ENCODE measurements at regions not wholly inside any gene's neighbourhood (a gene's known extent, or its start where the extent isn't known, plus 50 kb on each side); places are given as distances from the start of the nearest gene placed in this dataset.

GRCh38 chr5:107118184-107119019 is 552.3 kb downstream of the EFNA5 start:
- Histone ChIP-seq H3K27me3 (no peaks in the 10 kb centered on the region), H3K36me3 (no peaks in the 10 kb centered on the region), H3K9me3 (no peaks in the 10 kb centered on the region), H3K4me1 (ENCODE audit: control insufficient read depth in 1 of 2, insufficient read depth in 1 of 2, low read depth in 1 of 2, low read length in 1 of 2) (no peaks in the 10 kb centered on the region), H3K27ac (no peak overlapping the region), H3K4me3 (ENCODE audit: low read depth in 1 of 2, low read length in 1 of 2) (no peak overlapping the region)
- no peak for TF ChIP-seq CTCF (IDR thresholded peaks at IDR 0.05)

GRCh38 chr5:107112216-107112615 is 558.5 kb downstream of the EFNA5 start:
- H3K4me3 ChIP-seq (ENCODE audit: low read depth in 1 of 2, low read length in 1 of 2) = no peak overlapping the region
- no peaks in the 10 kb centered on the region for H3K36me3 ChIP-seq
- H3K4me1 ChIP-seq (ENCODE audit: control insufficient read depth in 1 of 2, insufficient read depth in 1 of 2, low read depth in 1 of 2, low read length in 1 of 2) = no peaks in the 10 kb centered on the region
- no peaks in the 10 kb centered on the region for H3K27me3 ChIP-seq
- no peak for TF ChIP-seq CTCF (IDR thresholded peaks at IDR 0.05)
- no peak overlapping the region for H3K27ac ChIP-seq
- no peaks in the 10 kb centered on the region for H3K9me3 ChIP-seq

GRCh38 chr5:107104040-107104995 is 566.4 kb downstream of the EFNA5 start:
- no peaks in the 10 kb centered on the region for H3K9me3 ChIP-seq
- H3K27ac ChIP-seq = no peak overlapping the region
- H3K4me1 ChIP-seq (ENCODE audit: control insufficient read depth in 1 of 2, insufficient read depth in 1 of 2, low read depth in 1 of 2, low read length in 1 of 2) = no peaks in the 10 kb centered on the region
- H3K27me3 ChIP-seq = no peaks in the 10 kb centered on the region
- TF ChIP-seq CTCF (IDR thresholded peaks at IDR 0.05) = no peak
- H3K36me3 ChIP-seq = no peaks in the 10 kb centered on the region
- no peak overlapping the region for H3K4me3 ChIP-seq (ENCODE audit: low read depth in 1 of 2, low read length in 1 of 2)

- TF ChIP-seq CTCF (IDR thresholded peaks at IDR 0.05) = no peak
- no peaks in the 10 kb centered on the region for H3K27me3 ChIP-seq
- no peak overlapping the region for H3K27ac ChIP-seq
- no peak overlapping the region for H3K4me3 ChIP-seq (ENCODE audit: low read depth in 1 of 2, low read length in 1 of 2)
- no peaks in the 10 kb centered on the region for H3K36me3 ChIP-seq
- H3K9me3 ChIP-seq = no peaks in the 10 kb centered on the region
- no peaks in the 10 kb centered on the region for H3K4me1 ChIP-seq (ENCODE audit: control insufficient read depth in 1 of 2, insufficient read depth in 1 of 2, low read depth in 1 of 2, low read length in 1 of 2)
These were observed 567.2 kb downstream of the EFNA5 start for GRCh38 chr5:107103522-107103921.

DNA sequence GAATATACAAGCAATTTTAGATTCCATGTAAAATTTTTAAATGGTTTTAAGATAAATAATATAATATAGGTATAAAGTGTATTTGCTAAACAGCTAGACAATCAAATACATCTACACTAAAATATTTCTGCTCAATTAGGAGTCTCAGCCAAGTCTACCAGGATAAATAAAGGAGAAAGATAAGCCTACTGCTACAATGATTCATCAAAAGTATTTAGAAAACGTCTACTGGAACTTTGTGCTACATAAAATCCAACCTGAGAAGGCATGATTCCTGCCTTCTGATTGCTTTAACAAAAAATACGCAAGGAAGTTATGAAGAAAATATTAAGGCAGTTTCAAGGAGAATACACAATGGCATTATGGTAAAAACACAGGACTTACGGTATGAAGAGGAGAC is 570.6 kb downstream of the EFNA5 start:
- no peak overlapping the region for H3K27ac ChIP-seq
- no peak overlapping the region for H3K4me3 ChIP-seq (ENCODE audit: low read depth in 1 of 2, low read length in 1 of 2)
- no peak for TF ChIP-seq CTCF (IDR thresholded peaks at IDR 0.05)
- H3K27me3 ChIP-seq = no peaks in the 10 kb centered on the region
- no peaks in the 10 kb centered on the region for H3K36me3 ChIP-seq
- no peaks in the 10 kb centered on the region for H3K4me1 ChIP-seq (ENCODE audit: control insufficient read depth in 1 of 2, insufficient read depth in 1 of 2, low read depth in 1 of 2, low read length in 1 of 2)
- H3K9me3 ChIP-seq = no peaks in the 10 kb centered on the region

All from neutrophil (primary cell).